OCI-LY7 (cell line): ENCODE measurements at regions not wholly inside any gene's neighbourhood (a gene's known extent, or its start where the extent isn't known, plus 50 kb on each side); places are given as distances from the start of the nearest gene placed in this dataset.
A peak's percentile ranks its signal among the peaks of the same experiment; 100 is the strongest.

Experiments
- BruUV-seq: library from RNA; stranded (reverse); fragments of 400-500 nt; replicated peaks from 2 replicates; lab custom pipeline; 2021; lab: Mats Ljungman, UMichigan
- CTCF ChIA-PET: fragments of 300-600 bp; sonication (Branson Sonifier 250); formaldehyde crosslinking; loops from one replicate; lab custom pipeline; 2022; ENCODE audit warnings: antibody characterized with exemption; ENCODE audit not compliant: unreplicated experiment; lab: Charles Lee
- POLR2A ChIA-PET: fragments of 300-600 bp; sonication (Branson Sonifier 250); formaldehyde crosslinking; loops from one replicate; lab custom pipeline; 2022; ENCODE audit warnings: antibody characterized with exemption; lab: Charles Lee
- DNase-seq: peaks from one replicate; pipeline ENCODE4 v3.0.0-alpha.2; 2015; ENCODE audit warnings: low spot score
- H2AFZ ChIP-seq: fragments of 200-600 bp; sonication (generic), shearing (Covaris generic); 2 replicates; pipeline ENCODE4 v1.6.1; 2014; ENCODE audit warnings: mild to moderate bottlenecking, antibody characterized with exemption, low read length, moderate library complexity
- H3K27ac ChIP-seq: fragments of 200-600 bp; sonication (generic); 2 replicates; pipeline ENCODE4 v1.5.1; 2014; ENCODE audit warnings: mixed run types, low read depth, mild to moderate bottlenecking, moderate library complexity, low read length, inconsistent platforms; ENCODE audit not compliant: poor library complexity, severe bottlenecking
- H3K36me3 ChIP-seq: fragments of 200-600 bp; sonication (generic); 2 replicates; pipeline ENCODE4 v1.6.1; 2014; ENCODE audit warnings: mild to moderate bottlenecking, antibody characterized with exemption, low read length, moderate library complexity, mixed read lengths; ENCODE audit not compliant: insufficient read depth
- H3K4me1 ChIP-seq: fragments of 200-600 bp; sonication (generic); 2 replicates; pipeline ENCODE4 v1.5.1; 2014; ENCODE audit warnings: mild to moderate bottlenecking, low read length; ENCODE audit not compliant: insufficient read depth, poor library complexity, severe bottlenecking
- H3K4me2 ChIP-seq: fragments of 200-600 bp; sonication (generic); 2 replicates; pipeline ENCODE4 v1.6.1; 2014; ENCODE audit warnings: mild to moderate bottlenecking, low read length
- H3K4me3 ChIP-seq: fragments of 200-600 bp; sonication (generic); 2 replicates; pipeline ENCODE4 v1.5.1; 2014; ENCODE audit warnings: mild to moderate bottlenecking, low read depth, low read length; ENCODE audit not compliant: poor library complexity, severe bottlenecking
- H3K79me2 ChIP-seq: fragments of 200-600 bp; sonication (generic); 2 replicates; pipeline ENCODE4 v1.6.1; 2016; ENCODE audit warnings: low read depth, mild to moderate bottlenecking, low read length, moderate library complexity, mixed read lengths; ENCODE audit not compliant: insufficient read depth
- H3K9me2 ChIP-seq: fragments of 200-600 bp; sonication (generic); 2 replicates; pipeline ENCODE4 v1.6.1; 2016; ENCODE audit warnings: mild to moderate bottlenecking, low read length, mixed read lengths; ENCODE audit not compliant: insufficient read depth
- H3K9me3 ChIP-seq: fragments of 200-600 bp; sonication (generic); 2 replicates; pipeline ENCODE4 v1.6.1; 2014; ENCODE audit warnings: mild to moderate bottlenecking, mixed run types, low read length, mixed read lengths
- H4K20me1 ChIP-seq: fragments of 200-600 bp; sonication (generic); 2 replicates; pipeline ENCODE4 v1.6.1; 2014; ENCODE audit warnings: mild to moderate bottlenecking, antibody characterized with exemption, low read length, moderate library complexity, mixed read lengths; ENCODE audit not compliant: insufficient read depth
- EZH2phosphoT487 ChIP-seq: fragments of 200-600 bp; sonication (generic); IDR thresholded peaks from 2 replicates; pipeline ENCODE4 v1.6.1; 2018; ENCODE audit warnings: low read depth, borderline replicate concordance, mild to moderate bottlenecking, mixed run types, antibody characterized with exemption, low read length, moderate library complexity, mixed read lengths
- intact Hi-C: fragments of 100-400 bp; cut with micrococcal nuclease; formaldehyde crosslinking; loops from one replicate; pipeline ENCODE4 v1.10.0; 2022; ENCODE audit not compliant: unreplicated experiment
- TF ChIP-seq, protein P1 (sequence below): fragments of 200-600 bp; sonication (generic); conservative IDR thresholded peaks from 2 replicates; pipeline ENCODE4 v1.5.1; 2014; ENCODE audit warnings: mild to moderate bottlenecking, antibody characterized with exemption, low read length, moderate library complexity, mixed read lengths

DNA sequence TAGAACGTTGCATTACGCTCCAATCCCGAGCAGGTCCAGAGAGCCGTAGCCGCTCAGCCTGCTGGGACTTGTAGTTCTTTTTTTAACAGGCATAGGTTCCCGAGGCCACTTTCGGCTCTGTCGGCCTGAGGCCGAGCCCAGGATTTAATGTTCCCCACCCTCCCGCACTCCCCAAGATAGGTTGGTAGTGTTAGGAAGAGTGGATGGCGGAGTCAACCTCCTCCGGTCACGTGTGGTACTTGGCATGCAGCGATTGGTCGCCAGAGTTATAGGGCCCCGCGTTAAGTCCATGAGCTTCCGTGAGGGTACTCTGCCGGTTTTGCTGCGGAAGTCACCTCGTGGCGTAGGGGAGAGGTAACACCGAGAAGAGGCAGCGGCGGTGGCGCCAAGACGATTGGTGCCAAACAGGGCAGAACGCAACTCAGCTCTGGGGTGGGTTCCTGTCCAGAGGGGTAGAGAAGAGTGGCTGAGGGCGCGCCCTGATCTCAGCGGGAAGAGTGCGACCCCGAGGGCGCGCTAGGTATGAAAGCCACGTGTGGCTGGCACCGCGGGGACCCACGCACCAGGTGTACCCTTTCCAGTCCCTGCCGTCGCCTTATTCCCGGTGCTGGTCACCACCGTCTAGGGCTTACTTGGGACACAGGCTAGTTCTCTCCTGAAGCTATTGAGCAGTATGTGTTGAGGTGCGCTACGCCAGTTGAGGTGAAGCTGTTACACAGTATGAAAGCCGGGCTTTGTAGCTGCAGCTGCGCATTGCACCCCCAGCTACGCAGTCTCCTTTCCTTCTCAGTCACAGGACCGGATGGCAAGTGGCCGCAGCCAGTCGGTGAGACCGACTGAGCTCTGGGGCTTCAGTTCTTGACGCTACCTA, 177.2 kb downstream of the KDM5D start:
- POLR2A ChIA-PET = interaction anchor here (0.5 to 6.8 kb wide), 13 partner anchors 10 to 179 kb away, joined by 3 to 85 read pairs (median 5); partner anchors contain the start of gene KDM5D
- CTCF ChIA-PET = interaction anchor here (0.6 kb wide), 1 partner anchor 11 kb away, joined by 4 read pairs; no protein-coding TSS in a partner anchor
- Histone ChIP-seq H4K20me1 (peaks cover 4% of the 10 kb centered on the region; the same call in 1 of the 2 replicates), H3K27ac (peak overlapping the region; percentile 92), H3K4me1 (peaks cover 21% of the 10 kb centered on the region), H2AFZ (peak overlapping the region; percentile 70; the same call in 1 of the 2 replicates), H3K36me3 (peaks cover 14% of the 10 kb centered on the region), H3K79me2 (peaks cover 47% of the 10 kb centered on the region), H3K9me3 (no peaks in the 10 kb centered on the region), H3K4me2 (peak overlapping the region; percentile 92), H3K4me3 (peak overlapping the region; percentile 76), H3K9me2 (no peaks in the 10 kb centered on the region)
- peak; percentile 92 for DNase-seq
- intact Hi-C loops = loop anchor here (1.0 to 10.0 kb wide), 3 partner anchors 26 to 1008 kb away; partner anchors contain the start of genes EIF1AY and KDM5D
- BruUV-seq = no TSS peak
- no peak for TF ChIP-seq EZH2phosphoT487
- TF ChIP-seq, protein P1, sequence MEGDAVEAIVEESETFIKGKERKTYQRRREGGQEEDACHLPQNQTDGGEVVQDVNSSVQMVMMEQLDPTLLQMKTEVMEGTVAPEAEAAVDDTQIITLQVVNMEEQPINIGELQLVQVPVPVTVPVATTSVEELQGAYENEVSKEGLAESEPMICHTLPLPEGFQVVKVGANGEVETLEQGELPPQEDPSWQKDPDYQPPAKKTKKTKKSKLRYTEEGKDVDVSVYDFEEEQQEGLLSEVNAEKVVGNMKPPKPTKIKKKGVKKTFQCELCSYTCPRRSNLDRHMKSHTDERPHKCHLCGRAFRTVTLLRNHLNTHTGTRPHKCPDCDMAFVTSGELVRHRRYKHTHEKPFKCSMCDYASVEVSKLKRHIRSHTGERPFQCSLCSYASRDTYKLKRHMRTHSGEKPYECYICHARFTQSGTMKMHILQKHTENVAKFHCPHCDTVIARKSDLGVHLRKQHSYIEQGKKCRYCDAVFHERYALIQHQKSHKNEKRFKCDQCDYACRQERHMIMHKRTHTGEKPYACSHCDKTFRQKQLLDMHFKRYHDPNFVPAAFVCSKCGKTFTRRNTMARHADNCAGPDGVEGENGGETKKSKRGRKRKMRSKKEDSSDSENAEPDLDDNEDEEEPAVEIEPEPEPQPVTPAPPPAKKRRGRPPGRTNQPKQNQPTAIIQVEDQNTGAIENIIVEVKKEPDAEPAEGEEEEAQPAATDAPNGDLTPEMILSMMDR = no peak

- Histone ChIP-seq H3K27ac (no peak overlapping the region), H3K4me1 (no peaks in the 10 kb centered on the region), H3K79me2 (no peaks in the 10 kb centered on the region), H3K36me3 (no peaks in the 10 kb centered on the region; the same call in 1 of the 2 replicates), H3K4me2 (no peak overlapping the region), H3K9me2 (no peaks in the 10 kb centered on the region), H4K20me1 (no peaks in the 10 kb centered on the region), H3K4me3 (no peak overlapping the region), H3K9me3 (no peaks in the 10 kb centered on the region), H2AFZ (no peak overlapping the region)
- TF ChIP-seq, protein P1 = no peak
- TF ChIP-seq EZH2phosphoT487 = no peak
- no peak for DNase-seq
- intact Hi-C loops = no loop called here
- CTCF ChIA-PET = no interaction called here
- POLR2A ChIA-PET = no interaction called here
- no TSS peak for BruUV-seq
These were observed 185.4 kb downstream of the KDM5D start for GRCh38 chrY:19559161-19559560.
